Stomach smooth muscle (tissue), 2 donors: ENCODE measurements at regions not wholly inside any gene's neighbourhood (a gene's known extent, or its start where the extent isn't known, plus 50 kb on each side); places are given as distances from the start of the nearest gene placed in this dataset.

ENCODE experiments used
- H3K27ac ChIP-seq: one replicate; pipeline ENCODE4 v1.7.0; 2013; ENCODE audit warnings: mild to moderate bottlenecking, low read length, inconsistent platforms
- H3K27me3 ChIP-seq, 2 donors: one replicate each; pipeline ENCODE4 v1.7.0; 2013; ENCODE audit warnings: low read length in 2 of 2; ENCODE audit not compliant: insufficient read depth in 2 of 2, control insufficient read depth in 1 of 2
- H3K36me3 ChIP-seq, 2 donors: one replicate each; pipeline ENCODE4 v1.7.0; 2013; ENCODE audit warnings: low read length in 2 of 2; ENCODE audit not compliant: control insufficient read depth in 2 of 2, insufficient read depth in 2 of 2
- H3K4me1 ChIP-seq: one replicate; pipeline ENCODE4 v1.7.0; 2013; ENCODE audit warnings: low read length; ENCODE audit not compliant: control insufficient read depth, insufficient read depth
- H3K4me3 ChIP-seq, 2 donors: one replicate each; pipeline ENCODE4 v1.7.0; 2013; ENCODE audit warnings: low read length in 2 of 2
- H3K9ac ChIP-seq, 2 donors: one replicate each; pipeline ENCODE4 v1.7.0; 2013; ENCODE audit warnings: low read length in 2 of 2, mild to moderate bottlenecking in 1 of 2
- H3K9me3 ChIP-seq, 2 donors: one replicate each; pipeline ENCODE4 v1.7.0; 2013; ENCODE audit warnings: low read length in 2 of 2; ENCODE audit not compliant: control insufficient read depth in 2 of 2
- donor health status: healthy.
- donor health status: Pancreatic carcinoma.

DNA sequence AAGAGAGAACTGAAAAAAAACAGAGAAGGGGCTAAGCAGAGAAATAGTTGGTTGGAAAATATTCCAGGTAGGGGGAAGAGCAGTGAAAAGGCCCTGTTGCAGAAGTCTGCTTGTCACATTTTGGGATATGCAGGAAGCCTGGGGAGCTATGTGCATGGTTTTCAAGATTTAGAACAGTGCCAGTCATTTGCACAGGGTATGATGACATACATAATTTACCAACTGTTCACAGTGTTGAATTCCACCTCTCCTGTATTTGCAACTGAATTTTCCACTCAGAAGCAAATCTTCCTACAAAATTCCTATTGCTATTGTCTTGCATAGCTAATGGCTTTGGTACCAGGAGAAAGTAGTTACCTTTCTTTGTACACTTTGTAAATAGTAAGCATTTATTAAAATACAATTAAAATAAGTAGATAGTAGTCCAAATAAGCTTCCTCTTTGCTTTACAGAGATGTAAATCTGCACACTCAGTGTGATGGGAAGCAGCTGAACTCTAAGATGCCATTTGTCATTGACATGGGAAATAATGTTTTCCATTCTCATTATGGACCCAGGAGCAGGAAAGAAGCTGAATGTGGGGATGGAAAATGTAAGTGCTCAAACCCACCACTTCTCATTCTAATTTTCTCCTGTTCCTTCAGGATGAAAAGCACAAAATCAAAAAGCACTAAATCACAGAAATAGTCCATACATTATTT, 177.4 kb downstream of the BTG1 start:
- H3K27ac ChIP-seq, result no peak overlapping the region
- no peaks in the 10 kb centered on the region for H3K36me3 ChIP-seq
- H3K9me3 ChIP-seq, result no peaks in the 10 kb centered on the region
- no peak overlapping the region for H3K4me3 ChIP-seq
- H3K27me3 ChIP-seq, result no peaks in the 10 kb centered on the region
- no peak overlapping the region for H3K9ac ChIP-seq
- H3K4me1 ChIP-seq, result no peaks in the 10 kb centered on the region

DNA sequence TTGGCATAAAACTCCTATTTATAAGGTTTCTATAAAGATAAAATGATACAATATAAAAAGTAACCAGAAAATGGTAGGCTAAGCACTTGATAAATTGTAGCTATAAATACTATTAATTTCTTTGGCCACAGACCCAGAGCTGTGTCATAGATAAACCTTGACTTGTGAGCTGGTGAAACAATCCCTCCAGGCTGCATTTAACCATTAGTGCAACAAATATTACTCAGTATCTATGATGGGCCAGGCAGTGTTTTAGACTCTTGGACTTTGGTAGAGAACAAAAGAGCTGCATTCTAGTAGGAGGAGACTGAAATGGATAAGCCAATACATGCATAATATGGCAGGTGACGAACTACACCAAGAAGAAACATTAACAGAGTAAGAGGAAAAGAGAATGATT, 178.1 kb downstream of the BTG1 start:
- Histone ChIP-seq H3K27me3 (no peaks in the 10 kb centered on the region), H3K4me1 (no peaks in the 10 kb centered on the region), H3K9me3 (no peaks in the 10 kb centered on the region), H3K4me3 (no peak overlapping the region), H3K36me3 (no peaks in the 10 kb centered on the region), H3K27ac (no peak overlapping the region), H3K9ac (no peak overlapping the region)

DNA sequence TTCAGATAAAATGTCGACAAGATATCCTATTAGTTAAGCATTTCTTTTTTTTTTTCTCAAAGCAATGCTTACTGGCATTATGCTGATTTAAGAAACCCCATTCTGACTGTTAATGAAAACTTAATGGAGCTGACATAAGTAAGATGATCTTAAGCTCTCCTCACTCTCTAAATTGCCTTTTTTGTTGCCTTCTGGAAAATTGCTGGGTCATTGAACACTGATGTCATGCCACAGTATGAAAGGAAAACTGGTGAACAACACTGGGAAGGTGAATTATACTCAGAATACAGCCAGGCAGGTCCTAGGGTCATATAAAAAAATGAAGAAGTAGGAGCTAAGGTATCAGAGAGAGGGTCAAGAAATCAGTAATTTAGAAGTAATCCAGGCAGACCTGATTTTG, 179.9 kb downstream of the BTG1 start:
- Histone ChIP-seq H3K36me3 (no peaks in the 10 kb centered on the region), H3K4me1 (no peaks in the 10 kb centered on the region), H3K27ac (no peak overlapping the region), H3K4me3 (no peak overlapping the region), H3K9me3 (no peaks in the 10 kb centered on the region), H3K9ac (no peak overlapping the region), H3K27me3 (no peaks in the 10 kb centered on the region)

DNA sequence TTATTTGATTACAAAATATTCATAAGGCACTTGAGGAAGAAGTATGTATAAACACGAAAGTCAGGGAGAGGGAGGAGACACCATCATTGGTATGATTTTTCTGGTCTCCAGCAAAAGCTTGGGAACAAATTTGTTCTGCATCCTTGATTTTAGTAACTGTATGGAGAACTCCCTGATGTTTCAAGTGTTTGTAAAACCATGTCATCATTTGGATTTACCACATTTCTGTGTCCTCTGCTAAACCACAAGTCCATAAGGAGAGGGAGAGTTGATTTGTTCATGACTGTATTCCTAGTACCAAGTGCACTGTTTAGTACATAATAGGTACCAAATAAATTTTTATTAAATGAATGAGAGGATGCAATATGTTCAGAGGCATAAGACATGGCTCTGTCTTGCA, 181.1 kb downstream of the BTG1 start:
- H3K9me3 ChIP-seq, result no peaks in the 10 kb centered on the region

DNA sequence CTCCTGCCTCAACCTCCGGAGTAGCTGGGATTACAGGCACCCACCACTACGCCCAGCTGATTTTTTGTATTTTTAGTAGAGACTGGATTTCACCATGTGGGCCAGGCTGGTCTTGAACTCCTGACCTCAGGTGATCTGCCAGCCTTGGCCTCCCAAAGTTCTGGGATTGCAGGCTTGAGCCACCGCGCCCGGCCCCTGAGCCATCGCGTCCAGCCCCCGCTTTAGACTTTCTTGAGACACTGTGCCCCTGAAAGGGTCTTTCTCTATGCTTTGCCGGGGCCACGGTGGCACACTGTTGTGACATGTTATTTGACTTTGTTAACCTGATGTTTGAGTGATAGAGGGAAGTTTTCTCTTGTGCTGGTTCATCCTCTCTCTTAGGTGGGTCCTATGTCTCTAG, 186.4 kb downstream of the BTG1 start:
- no peak overlapping the region for H3K27ac ChIP-seq
- H3K9me3 ChIP-seq, result no peaks in the 10 kb centered on the region
- no peak overlapping the region for H3K9ac ChIP-seq
- no peaks in the 10 kb centered on the region for H3K4me1 ChIP-seq
- H3K27me3 ChIP-seq, result no peaks in the 10 kb centered on the region
- no peaks in the 10 kb centered on the region for H3K36me3 ChIP-seq
- H3K4me3 ChIP-seq, result no peak overlapping the region

More for the DNA sequence above, 181.1 kb downstream of the BTG1 start:
- Histone ChIP-seq H3K4me1 (no peaks in the 10 kb centered on the region), H3K36me3 (no peaks in the 10 kb centered on the region), H3K27ac (no peak overlapping the region), H3K4me3 (no peak overlapping the region), H3K9ac (no peak overlapping the region), H3K27me3 (no peaks in the 10 kb centered on the region)

DNA sequence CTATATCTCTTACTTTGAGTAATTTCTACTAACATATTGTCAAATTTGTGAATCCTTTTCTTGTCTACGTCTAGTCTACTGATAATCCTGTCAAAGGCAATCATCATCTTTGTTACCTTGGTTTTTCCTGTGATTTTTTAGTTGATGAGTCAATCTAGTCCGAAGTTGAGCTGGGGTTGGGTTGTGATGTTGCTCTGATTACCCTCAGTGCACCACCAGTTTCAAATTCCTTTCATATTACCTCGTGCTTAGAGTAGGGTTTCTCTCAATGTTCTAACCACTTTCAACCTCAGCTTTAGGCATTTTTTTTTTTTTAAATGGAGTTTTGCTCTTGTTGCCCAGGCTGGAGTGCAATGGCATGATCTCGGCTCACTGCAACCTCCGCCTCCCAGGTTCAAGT, 186.8 kb downstream of the BTG1 start:
- Histone ChIP-seq H3K9me3 (no peaks in the 10 kb centered on the region), H3K36me3 (no peaks in the 10 kb centered on the region), H3K27me3 (no peaks in the 10 kb centered on the region), H3K27ac (no peak overlapping the region), H3K4me3 (no peak overlapping the region), H3K4me1 (no peaks in the 10 kb centered on the region), H3K9ac (no peak overlapping the region)

DNA sequence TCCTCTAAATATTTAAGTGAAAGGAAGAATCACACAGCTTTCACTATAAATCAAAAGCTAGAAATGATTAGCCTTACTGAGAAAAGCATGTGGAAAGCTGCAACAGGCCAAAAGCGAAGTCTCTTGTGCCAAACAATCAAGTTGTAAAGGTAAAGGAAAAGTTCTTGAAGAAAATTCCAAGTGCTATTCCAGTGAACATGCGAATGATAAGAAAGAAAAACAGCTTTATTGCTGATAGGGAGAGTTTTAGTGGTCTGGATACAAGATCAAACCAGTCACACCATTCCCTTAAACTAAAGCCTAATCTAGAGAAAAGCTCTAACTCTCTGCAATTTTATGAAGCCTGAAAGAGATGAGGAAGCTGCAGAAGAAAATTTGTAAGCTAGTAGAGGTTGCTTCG, 190.9 kb downstream of the BTG1 start:
- no peak overlapping the region for H3K9ac ChIP-seq
- no peak overlapping the region for H3K4me3 ChIP-seq
- H3K36me3 ChIP-seq, result no peaks in the 10 kb centered on the region
- H3K9me3 ChIP-seq, result no peaks in the 10 kb centered on the region
- no peak overlapping the region for H3K27ac ChIP-seq
- no peaks in the 10 kb centered on the region for H3K27me3 ChIP-seq
- no peaks in the 10 kb centered on the region for H3K4me1 ChIP-seq

DNA sequence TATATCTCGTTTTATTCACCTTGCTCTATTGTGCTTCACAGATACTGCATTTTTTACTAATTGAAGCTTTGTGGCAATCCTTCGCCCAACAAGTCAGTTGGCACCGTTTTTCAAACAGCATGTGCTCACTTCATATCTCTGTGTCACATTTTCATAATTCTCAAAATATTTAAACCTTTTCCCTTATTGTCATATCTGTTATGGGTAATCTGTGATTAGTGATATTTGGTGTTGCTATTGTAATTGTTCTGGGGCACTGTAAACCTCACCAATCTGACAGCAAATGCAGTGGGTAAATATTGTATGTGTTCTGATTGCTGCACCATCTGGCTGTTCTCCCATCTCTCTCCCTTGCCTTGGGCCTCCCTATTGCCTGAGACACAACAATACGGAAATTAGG, 191.3 kb downstream of the BTG1 start:
- Histone ChIP-seq H3K9me3 (no peaks in the 10 kb centered on the region), H3K36me3 (no peaks in the 10 kb centered on the region), H3K9ac (no peak overlapping the region), H3K4me3 (no peak overlapping the region), H3K27me3 (no peaks in the 10 kb centered on the region), H3K4me1 (no peaks in the 10 kb centered on the region), H3K27ac (no peak overlapping the region)

DNA sequence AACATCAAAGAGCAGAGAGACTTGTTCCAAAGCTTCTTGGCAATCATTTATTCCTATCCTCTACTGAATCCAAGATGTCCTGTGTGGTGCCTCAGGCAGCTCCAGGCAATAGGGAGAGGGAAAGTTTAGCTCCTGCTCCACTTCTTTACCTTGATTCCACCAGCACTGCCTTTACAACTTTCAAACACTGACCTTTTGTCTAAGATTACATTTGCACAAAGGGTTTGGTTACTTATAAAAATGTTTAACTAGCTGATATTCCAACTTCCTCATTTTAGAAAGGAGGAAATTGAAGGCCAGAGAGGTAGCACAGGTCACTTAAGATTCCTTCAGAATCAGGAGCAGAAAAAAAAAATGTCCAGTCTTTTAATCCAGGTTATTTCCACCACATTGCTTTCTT, 192.7 kb downstream of the BTG1 start:
- no peak overlapping the region for H3K27ac ChIP-seq

DNA sequence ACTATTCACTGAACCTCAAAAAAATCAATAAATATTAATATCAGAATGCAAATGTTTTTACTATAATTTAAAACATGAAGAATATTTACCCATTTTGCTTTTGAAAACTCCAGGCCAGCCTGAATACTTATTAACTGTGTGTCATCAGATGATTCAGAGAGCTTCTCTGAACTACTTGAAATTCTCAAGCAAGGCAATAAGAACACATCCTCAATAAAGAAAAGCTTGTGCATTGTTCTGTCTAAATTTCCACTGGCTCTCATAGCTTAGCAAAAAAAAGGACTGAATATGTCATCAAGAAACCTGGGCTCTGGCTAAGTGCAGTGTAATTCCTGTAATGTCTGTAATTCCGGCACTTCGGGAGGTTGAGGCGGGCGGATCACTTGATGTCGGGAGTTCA, 194.1 kb downstream of the BTG1 start:
- no peaks in the 10 kb centered on the region for H3K36me3 ChIP-seq
- no peak overlapping the region for H3K9ac ChIP-seq
- no peak overlapping the region for H3K27ac ChIP-seq
- no peaks in the 10 kb centered on the region for H3K9me3 ChIP-seq
- no peaks in the 10 kb centered on the region for H3K27me3 ChIP-seq
- no peaks in the 10 kb centered on the region for H3K4me1 ChIP-seq
- H3K4me3 ChIP-seq, result no peak overlapping the region

More for the DNA sequence above, 192.7 kb downstream of the BTG1 start:
- Histone ChIP-seq H3K4me3 (no peak overlapping the region), H3K36me3 (no peaks in the 10 kb centered on the region), H3K9me3 (no peaks in the 10 kb centered on the region), H3K27me3 (no peaks in the 10 kb centered on the region), H3K9ac (no peak overlapping the region), H3K4me1 (no peaks in the 10 kb centered on the region)

DNA sequence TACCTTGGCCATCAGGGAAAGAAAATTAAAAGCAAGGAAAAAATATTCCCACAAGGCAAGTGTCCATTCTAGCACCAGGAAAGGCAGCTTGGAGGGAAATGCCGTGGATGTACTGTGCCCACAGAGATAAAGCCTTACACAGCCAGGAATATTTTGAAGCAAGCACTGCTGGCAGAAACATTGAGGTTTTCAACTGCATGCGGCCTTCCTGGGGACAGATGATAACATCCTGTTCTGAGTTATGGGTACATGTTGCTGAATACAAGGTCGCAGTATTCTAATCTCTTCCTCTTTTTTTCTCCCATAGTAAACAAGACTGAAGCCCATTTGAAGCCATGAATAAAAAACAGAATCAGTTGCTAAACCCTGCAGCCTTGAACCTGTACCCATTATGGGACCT, 197.1 kb downstream of the BTG1 start:
- H3K9me3 ChIP-seq, result no peaks in the 10 kb centered on the region
- H3K9ac ChIP-seq, result no peak overlapping the region
- no peak overlapping the region for H3K27ac ChIP-seq
- H3K36me3 ChIP-seq, result no peaks in the 10 kb centered on the region
- no peaks in the 10 kb centered on the region for H3K27me3 ChIP-seq
- no peak overlapping the region for H3K4me3 ChIP-seq
- H3K4me1 ChIP-seq, result no peaks in the 10 kb centered on the region
